SK-N-SH (cell line): ENCODE measurements at regions not wholly inside any gene's neighbourhood (a gene's known extent, or its start where the extent isn't known, plus 50 kb on each side); places are given as distances from the start of the nearest gene placed in this dataset.

ENCODE experiments used
- CTCF ChIA-PET: fragments of 300-600, 350-600 bp; formaldehyde crosslinking; extraction: SDS; loops from one replicate; lab custom pipeline; 2021; lab: Yijun Ruan, JAX
- POLR2A ChIA-PET: fragments of 350-600 bp; sonication (Branson Sonifier 250); formaldehyde crosslinking; extraction: SDS; loops from one replicate; lab custom pipeline; 2020; ENCODE audit warnings: antibody characterized with exemption, inconsistent platforms; lab: Yijun Ruan, JAX
- DNase-seq: peaks from one replicate; pipeline ENCODE4 v3.0.0; 2012
- H2AFZ ChIP-seq: fragments of 200-600 bp; sonication (generic); 2 replicates; pipeline ENCODE4 v1.8.1; 2016; ENCODE audit warnings: antibody characterized with exemption, mild to moderate bottlenecking, low read depth
- H3F3A ChIP-seq: fragments of 200-600 bp; sonication (generic); replicated peaks from 2 replicates; pipeline ENCODE3; 2016; ENCODE audit warnings: antibody characterized with exemption, mild to moderate bottlenecking; ENCODE audit not compliant: insufficient read depth
- H3K27ac ChIP-seq, 2 experiments: fragments of 200-500 bp in 1 of 2; fragments of 200-600 bp in 1 of 2; sonication (Bioruptor generic) in 1 of 2; sonication (generic), shearing (Covaris generic) in 1 of 2; 2 replicates each; pipeline versions ENCODE4 v1.5.1 to v1.6.1; 2014 to 2016; ENCODE audit warnings: low read depth in 2 of 2, inconsistent platforms in 1 of 2, low read length in 1 of 2, mild to moderate bottlenecking in 1 of 2, mixed read lengths in 1 of 2
- H3K27me3 ChIP-seq: fragments of 200-600 bp; sonication (generic), shearing (Covaris generic); 2 replicates; pipeline ENCODE4 v1.6.1; 2016; ENCODE audit warnings: mixed run types; ENCODE audit not compliant: insufficient read depth
- H3K36me3 ChIP-seq, 2 experiments: fragments of 200-500 bp in 1 of 2; fragments of 200-600 bp in 1 of 2; sonication (Bioruptor generic) in 1 of 2; sonication (generic) in 1 of 2; replicated peaks in 1 of 2; 2 replicates each; pipeline versions ENCODE3 to v1.5.1; 2014 to 2016; ENCODE audit warnings: low read length in 1 of 2, mild to moderate bottlenecking in 1 of 2; ENCODE audit not compliant: insufficient read depth in 2 of 2, control insufficient read depth in 1 of 2
- H3K4me1 ChIP-seq, 2 experiments: fragments of 200-500 bp in 1 of 2; fragments of 200-600 bp in 1 of 2; sonication (Bioruptor generic) in 1 of 2; sonication (generic), shearing (Covaris generic) in 1 of 2; 2 replicates each; pipeline versions ENCODE4 v1.5.1 to v1.6.1; 2014 to 2016; ENCODE audit warnings: low read depth in 1 of 2, low read length in 1 of 2, mixed run types in 1 of 2; ENCODE audit not compliant: insufficient read depth in 2 of 2, control insufficient read depth in 1 of 2
- H3K4me2 ChIP-seq: fragments of 200-600 bp; sonication (generic), shearing (Covaris generic); 2 replicates; pipeline ENCODE4 v1.6.1; 2017; ENCODE audit warnings: mixed run types
- H3K4me3 ChIP-seq, 2 experiments: fragments of 200-500 bp in 1 of 2; fragments of 200-600 bp in 1 of 2; sonication (Bioruptor generic) in 1 of 2; sonication (generic), shearing (Covaris generic) in 1 of 2; 2 replicates each; pipeline versions ENCODE4 v1.5.1 to v1.8.1; 2014 to 2016; ENCODE audit warnings: low read depth in 2 of 2, inconsistent platforms in 1 of 2, low read length in 1 of 2, mild to moderate bottlenecking in 1 of 2, mixed read lengths in 1 of 2, moderate library complexity in 1 of 2
- H3K79me2 ChIP-seq: fragments of 200-600 bp; sonication (generic); 2 replicates; pipeline ENCODE4 v1.8.1; 2017; ENCODE audit warnings: mild to moderate bottlenecking; ENCODE audit not compliant: insufficient read depth
- H3K9ac ChIP-seq: fragments of 200-600 bp; sonication (generic); 2 replicates; pipeline ENCODE4 v1.6.1; 2017; ENCODE audit warnings: mixed run types
- H3K9me2 ChIP-seq: fragments of 200-600 bp; sonication (generic); 2 replicates; pipeline ENCODE4 v1.6.1; 2017; ENCODE audit warnings: mixed run types
- H3K9me3 ChIP-seq: fragments of 200-600 bp; sonication (generic); 2 replicates; pipeline ENCODE4 v1.6.1; 2017; ENCODE audit warnings: mixed run types, mild to moderate bottlenecking, moderate library complexity
- H4K20me1 ChIP-seq: fragments of 200-600 bp; sonication (generic); 2 replicates; pipeline ENCODE4 v1.6.1; 2017; ENCODE audit warnings: mild to moderate bottlenecking, mixed run types; ENCODE audit not compliant: insufficient read depth
- CHD2 ChIP-seq: fragments of 150-350 bp; IDR thresholded peaks from 2 replicates; pipeline ENCODE4 v1.6.1; 2018; ENCODE audit warnings: low read length; ENCODE audit not compliant: partially characterized antibody
- EP300 ChIP-seq, 2 experiments: IDR thresholded peaks; 2 replicates each; pipeline versions ENCODE4 v1.4.0 to v1.6.1; 2012; ENCODE audit warnings: borderline replicate concordance in 1 of 2, low read depth in 1 of 2, low read length in 1 of 2
- EZH2phosphoT487 ChIP-seq: fragments of 200-600 bp; sonication (generic); IDR thresholded peaks from 2 replicates; pipeline ENCODE4 v1.6.1; 2017; ENCODE audit warnings: low read depth, mixed run types, mild to moderate bottlenecking, antibody characterized with exemption, moderate library complexity, borderline replicate concordance
- FOXJ3 ChIP-seq: sonication (generic); formaldehyde crosslinking; IDR thresholded peaks from 2 replicates; pipeline ENCODE4 v1.5.1; 2020; ENCODE audit warnings: mild to moderate bottlenecking, missing genetic modification reagents
- MEF2A ChIP-seq: IDR thresholded peaks from 2 replicates; pipeline ENCODE4 v1.4.0; 2012; ENCODE audit warnings: low read depth, borderline replicate concordance
- MXI1 ChIP-seq: IDR thresholded peaks from 2 replicates; pipeline ENCODE4 v1.6.1; 2012; ENCODE audit warnings: mild to moderate bottlenecking, low read depth, low read length, improper control_type of control experiment
- NRF1 ChIP-seq: IDR thresholded peaks from 2 replicates; pipeline ENCODE4 v1.6.1; 2012; ENCODE audit warnings: low read depth, mild to moderate bottlenecking, low read length
- POLR2AphosphoS5 ChIP-seq: IDR thresholded peaks from 2 replicates; pipeline ENCODE4 v1.6.1; 2012; ENCODE audit warnings: low read depth, low read length
- RFX5 ChIP-seq: IDR thresholded peaks from 2 replicates; pipeline ENCODE4 v1.6.1; 2012; ENCODE audit warnings: mild to moderate bottlenecking, improper control_type of control experiment, low read length
- RXRA ChIP-seq: IDR thresholded peaks from 2 replicates; pipeline ENCODE4 v1.4.0; 2012; ENCODE audit warnings: low read depth, mild to moderate bottlenecking, borderline replicate concordance
- SIN3A ChIP-seq: IDR thresholded peaks from 2 replicates; pipeline ENCODE4 v1.6.1; 2012; ENCODE audit warnings: low read depth, mild to moderate bottlenecking, low read length, moderate library complexity, borderline replicate concordance
- YY1 ChIP-seq: IDR thresholded peaks from 2 replicates; pipeline ENCODE4 v1.4.0; 2012; ENCODE audit warnings: low read depth, mild to moderate bottlenecking
- WGBS: methylation state at CpG from one replicate; pipeline ENCODE4 v1.1.6; 2017; ENCODE audit warnings: low lambda C conversion rate; 5-methylcytosine and 5-hydroxymethylcytosine counted together
- TF ChIP-seq, protein P1 (sequence below): fragments of 150-350 bp; IDR thresholded peaks from 2 replicates; pipeline ENCODE4 v1.6.1; 2016; ENCODE audit warnings: mild to moderate bottlenecking, low read depth, low read length
- TF ChIP-seq, protein P2 (sequence below): fragments of 200-600 bp; sonication (generic); IDR thresholded peaks from 2 replicates; pipeline ENCODE4 v1.6.1; 2017; ENCODE audit warnings: antibody characterized with exemption, mild to moderate bottlenecking, moderate library complexity
- TF ChIP-seq, protein P3 (sequence below): IDR thresholded peaks from 2 replicates; pipeline ENCODE4 v1.4.0; 2012; ENCODE audit warnings: low read depth
- TF ChIP-seq, protein P4 (sequence below): IDR thresholded peaks from 2 replicates; pipeline ENCODE4; 2012
- TF ChIP-seq, protein P5 (sequence below): fragments of 150-350 bp; IDR thresholded peaks from 2 replicates; pipeline ENCODE4 v1.6.1; 2017; ENCODE audit warnings: antibody characterized with exemption, low read length, low read depth, borderline replicate concordance
- TF ChIP-seq, protein P6 (sequence below): IDR thresholded peaks from 2 replicates; pipeline ENCODE4 v1.4.0; 2012; ENCODE audit warnings: low read depth, borderline replicate concordance

DNA sequence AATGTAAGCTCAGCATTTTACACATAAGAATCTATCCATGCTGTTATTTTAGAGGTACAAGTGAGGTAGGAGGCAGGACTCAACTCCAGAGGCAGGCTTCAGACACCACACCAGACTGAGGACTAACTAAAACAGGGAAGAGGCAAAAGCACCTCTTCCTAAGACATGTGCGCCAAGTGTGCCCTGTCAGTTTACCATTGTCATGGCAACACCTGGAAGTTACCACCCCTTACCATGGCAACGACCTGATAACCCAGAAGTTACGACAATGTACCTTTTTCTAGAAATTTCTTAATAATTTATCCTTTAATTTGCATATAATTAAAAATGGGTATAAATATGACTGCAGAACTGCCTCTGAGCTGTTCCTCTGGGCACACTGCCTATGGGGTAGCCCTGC, 160.1 kb downstream of the FAM124B start:
- no peaks in the 10 kb centered on the region for H3K9me2 ChIP-seq
- TF ChIP-seq RXRA = no peak
- TF ChIP-seq NRF1 = no peak
- no peak for TF ChIP-seq MXI1
- TF ChIP-seq POLR2AphosphoS5 = no peak
- TF ChIP-seq FOXJ3 (CRISPR knock-in tag) = no peak
- TF ChIP-seq EZH2phosphoT487 = no peak
- TF ChIP-seq, protein P1, sequence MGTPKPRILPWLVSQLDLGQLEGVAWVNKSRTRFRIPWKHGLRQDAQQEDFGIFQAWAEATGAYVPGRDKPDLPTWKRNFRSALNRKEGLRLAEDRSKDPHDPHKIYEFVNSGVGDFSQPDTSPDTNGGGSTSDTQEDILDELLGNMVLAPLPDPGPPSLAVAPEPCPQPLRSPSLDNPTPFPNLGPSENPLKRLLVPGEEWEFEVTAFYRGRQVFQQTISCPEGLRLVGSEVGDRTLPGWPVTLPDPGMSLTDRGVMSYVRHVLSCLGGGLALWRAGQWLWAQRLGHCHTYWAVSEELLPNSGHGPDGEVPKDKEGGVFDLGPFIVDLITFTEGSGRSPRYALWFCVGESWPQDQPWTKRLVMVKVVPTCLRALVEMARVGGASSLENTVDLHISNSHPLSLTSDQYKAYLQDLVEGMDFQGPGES = no peak
- no peak for TF ChIP-seq EP300 (IDR thresholded peaks at IDR 0.05; ENCODE audit: borderline replicate concordance in 1 of 2, low read depth in 1 of 2, low read length in 1 of 2)
- TF ChIP-seq, protein P2, sequence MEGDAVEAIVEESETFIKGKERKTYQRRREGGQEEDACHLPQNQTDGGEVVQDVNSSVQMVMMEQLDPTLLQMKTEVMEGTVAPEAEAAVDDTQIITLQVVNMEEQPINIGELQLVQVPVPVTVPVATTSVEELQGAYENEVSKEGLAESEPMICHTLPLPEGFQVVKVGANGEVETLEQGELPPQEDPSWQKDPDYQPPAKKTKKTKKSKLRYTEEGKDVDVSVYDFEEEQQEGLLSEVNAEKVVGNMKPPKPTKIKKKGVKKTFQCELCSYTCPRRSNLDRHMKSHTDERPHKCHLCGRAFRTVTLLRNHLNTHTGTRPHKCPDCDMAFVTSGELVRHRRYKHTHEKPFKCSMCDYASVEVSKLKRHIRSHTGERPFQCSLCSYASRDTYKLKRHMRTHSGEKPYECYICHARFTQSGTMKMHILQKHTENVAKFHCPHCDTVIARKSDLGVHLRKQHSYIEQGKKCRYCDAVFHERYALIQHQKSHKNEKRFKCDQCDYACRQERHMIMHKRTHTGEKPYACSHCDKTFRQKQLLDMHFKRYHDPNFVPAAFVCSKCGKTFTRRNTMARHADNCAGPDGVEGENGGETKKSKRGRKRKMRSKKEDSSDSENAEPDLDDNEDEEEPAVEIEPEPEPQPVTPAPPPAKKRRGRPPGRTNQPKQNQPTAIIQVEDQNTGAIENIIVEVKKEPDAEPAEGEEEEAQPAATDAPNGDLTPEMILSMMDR = no peak
- TF ChIP-seq CHD2 = no peak
- TF ChIP-seq, protein P3, sequence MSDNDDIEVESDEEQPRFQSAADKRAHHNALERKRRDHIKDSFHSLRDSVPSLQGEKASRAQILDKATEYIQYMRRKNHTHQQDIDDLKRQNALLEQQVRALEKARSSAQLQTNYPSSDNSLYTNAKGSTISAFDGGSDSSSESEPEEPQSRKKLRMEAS = no peak
- no peak for TF ChIP-seq RFX5
- no peak for TF ChIP-seq MEF2A
- TF ChIP-seq YY1 = no peak
- no peak for TF ChIP-seq SIN3A
- TF ChIP-seq, protein P4, sequence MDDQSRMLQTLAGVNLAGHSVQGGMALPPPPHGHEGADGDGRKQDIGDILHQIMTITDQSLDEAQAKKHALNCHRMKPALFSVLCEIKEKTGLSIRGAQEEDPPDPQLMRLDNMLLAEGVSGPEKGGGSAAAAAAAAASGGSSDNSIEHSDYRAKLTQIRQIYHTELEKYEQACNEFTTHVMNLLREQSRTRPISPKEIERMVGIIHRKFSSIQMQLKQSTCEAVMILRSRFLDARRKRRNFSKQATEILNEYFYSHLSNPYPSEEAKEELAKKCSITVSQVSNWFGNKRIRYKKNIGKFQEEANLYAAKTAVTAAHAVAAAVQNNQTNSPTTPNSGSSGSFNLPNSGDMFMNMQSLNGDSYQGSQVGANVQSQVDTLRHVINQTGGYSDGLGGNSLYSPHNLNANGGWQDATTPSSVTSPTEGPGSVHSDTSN = no peak
- TF ChIP-seq, protein P5, sequence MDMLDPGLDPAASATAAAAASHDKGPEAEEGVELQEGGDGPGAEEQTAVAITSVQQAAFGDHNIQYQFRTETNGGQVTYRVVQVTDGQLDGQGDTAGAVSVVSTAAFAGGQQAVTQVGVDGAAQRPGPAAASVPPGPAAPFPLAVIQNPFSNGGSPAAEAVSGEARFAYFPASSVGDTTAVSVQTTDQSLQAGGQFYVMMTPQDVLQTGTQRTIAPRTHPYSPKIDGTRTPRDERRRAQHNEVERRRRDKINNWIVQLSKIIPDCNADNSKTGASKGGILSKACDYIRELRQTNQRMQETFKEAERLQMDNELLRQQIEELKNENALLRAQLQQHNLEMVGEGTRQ = no peak
- TF ChIP-seq, protein P6, sequence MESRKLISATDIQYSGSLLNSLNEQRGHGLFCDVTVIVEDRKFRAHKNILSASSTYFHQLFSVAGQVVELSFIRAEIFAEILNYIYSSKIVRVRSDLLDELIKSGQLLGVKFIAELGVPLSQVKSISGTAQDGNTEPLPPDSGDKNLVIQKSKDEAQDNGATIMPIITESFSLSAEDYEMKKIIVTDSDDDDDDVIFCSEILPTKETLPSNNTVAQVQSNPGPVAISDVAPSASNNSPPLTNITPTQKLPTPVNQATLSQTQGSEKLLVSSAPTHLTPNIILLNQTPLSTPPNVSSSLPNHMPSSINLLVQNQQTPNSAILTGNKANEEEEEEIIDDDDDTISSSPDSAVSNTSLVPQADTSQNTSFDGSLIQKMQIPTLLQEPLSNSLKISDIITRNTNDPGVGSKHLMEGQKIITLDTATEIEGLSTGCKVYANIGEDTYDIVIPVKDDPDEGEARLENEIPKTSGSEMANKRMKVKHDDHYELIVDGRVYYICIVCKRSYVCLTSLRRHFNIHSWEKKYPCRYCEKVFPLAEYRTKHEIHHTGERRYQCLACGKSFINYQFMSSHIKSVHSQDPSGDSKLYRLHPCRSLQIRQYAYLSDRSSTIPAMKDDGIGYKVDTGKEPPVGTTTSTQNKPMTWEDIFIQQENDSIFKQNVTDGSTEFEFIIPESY = no peak
- H3K36me3 ChIP-seq = no peaks in the 10 kb centered on the region
- no peaks in the 10 kb centered on the region for H3K9me3 ChIP-seq
- H3K27me3 ChIP-seq = no peaks in the 10 kb centered on the region
- no peak overlapping the region for H3K9ac ChIP-seq
- no peak overlapping the region for H3K4me3 ChIP-seq
- H3F3A ChIP-seq = no peaks in the 10 kb centered on the region
- H3K79me2 ChIP-seq = no peaks in the 10 kb centered on the region
- DNase-seq = no peak
- ChIA-PET CTCF (no interaction called here), POLR2A (no interaction called here)
- H3K4me2 ChIP-seq = no peak overlapping the region
- no peaks in the 10 kb centered on the region for H4K20me1 ChIP-seq
- H2AFZ ChIP-seq = no peak overlapping the region
- H3K4me1 ChIP-seq = no peaks in the 10 kb centered on the region
- WGBS = 75% methylated on average over 3 of the region's 3 CpGs
- no peak overlapping the region for H3K27ac ChIP-seq
